ENCODE measurements at regions not wholly inside any gene's neighbourhood (a gene's known extent, or its start where the extent isn't known, plus 50 kb on each side); places are given as distances from the start of the nearest gene placed in this dataset.
"Not testable (repeated sequence)": the region's sequence is repeated elsewhere in the genome, so short reads cannot be mapped to it uniquely, and the experiment has no call there.

- DNase-seq, result no peak
Measured at GRCh38 chr10:38209332-38209731, 115.2 kb downstream of the ZNF37A start.

- DNase-seq, result not testable (repeated sequence)
Measured at GRCh38 chr10:38209748-38210147, 115.6 kb downstream of the ZNF37A start.

GRCh38 chr10:38212460-38212859, 118.3 kb downstream of the ZNF37A start:
- no peak for DNase-seq

GRCh38 chr10:38226385-38226784, 132.2 kb downstream of the ZNF37A start:
- no peak for DNase-seq

- DNase-seq, result no peak
Measured at GRCh38 chr10:38228394-38228793, 134.3 kb downstream of the ZNF37A start.

GRCh38 chr10:38238479-38238878, 144.3 kb downstream of the ZNF37A start:
- not testable (repeated sequence) for DNase-seq

GRCh38 chr10:38242061-38242649, 148.0 kb downstream of the ZNF37A start:
- DNase-seq, result not testable (repeated sequence)

- not testable (repeated sequence) for DNase-seq
Measured at GRCh38 chr10:38248113-38248512, 154.0 kb downstream of the ZNF37A start.

- not testable (repeated sequence) for DNase-seq
Measured at GRCh38 chr10:38252551-38252950, 158.4 kb downstream of the ZNF37A start.

GRCh38 chr10:38267555-38267954, 173.4 kb downstream of the ZNF37A start:
- not testable (repeated sequence) for DNase-seq

GRCh38 chr10:38271031-38271430, 176.9 kb downstream of the ZNF37A start:
- not testable (repeated sequence) for DNase-seq

GRCh38 chr10:38274879-38275278, 180.7 kb downstream of the ZNF37A start:
- DNase-seq, result not testable (repeated sequence)

- DNase-seq, result not testable (repeated sequence)
Measured at GRCh38 chr10:38292560-38292959, 198.4 kb downstream of the ZNF37A start.

- not testable (repeated sequence) for DNase-seq
Measured at GRCh38 chr10:38310111-38310510, 216.0 kb downstream of the ZNF37A start.

- DNase-seq, result not testable (repeated sequence)
Measured at GRCh38 chr10:38315090-38315805, 221.1 kb downstream of the ZNF37A start.

GRCh38 chr10:38321393-38321792, 227.3 kb downstream of the ZNF37A start:
- DNase-seq, result not testable (repeated sequence)

GRCh38 chr10:38330306-38330705, 236.2 kb downstream of the ZNF37A start:
- DNase-seq, result not testable (repeated sequence)

GRCh38 chr10:38331106-38331505, 237.0 kb downstream of the ZNF37A start:
- not testable (repeated sequence) for DNase-seq

GRCh38 chr10:38333699-38334098, 239.6 kb downstream of the ZNF37A start:
- DNase-seq, result not testable (repeated sequence)

- DNase-seq, result not testable (repeated sequence)
Measured at GRCh38 chr10:38350645-38351044, 256.5 kb downstream of the ZNF37A start.

- DNase-seq, result not testable (repeated sequence)
Measured at GRCh38 chr10:38354410-38354809, 260.3 kb downstream of the ZNF37A start.

GRCh38 chr10:38355911-38356526, 261.9 kb downstream of the ZNF37A start:
- peak; percentile 77 for DNase-seq

- peak; percentile 18 for DNase-seq
Measured at GRCh38 chr10:38356527-38356926, 262.4 kb downstream of the ZNF37A start.

- DNase-seq, result not testable (repeated sequence)
Measured at GRCh38 chr10:38362514-38362913, 268.4 kb downstream of the ZNF37A start.
